Body of pancreas (tissue), 4 donors: ENCODE measurements at regions not wholly inside any gene's neighbourhood (a gene's known extent, or its start where the extent isn't known, plus 50 kb on each side); places are given as distances from the start of the nearest gene placed in this dataset.

ENCODE experiments used
- ATAC-seq: fragments of 150-250 bp; one replicate; pipeline ENCODE4 v1.9.1; 2016
- DNase-seq, 4 donors: peaks; one replicate each; pipeline ENCODE4 v3.0.0-alpha.2; 2019
- H3K27ac ChIP-seq, 4 donors: fragments of 200-600 bp; sonication (generic); 1 replicate in 3 of 4; 2 replicates in 1 of 4; pipeline versions ENCODE4 v1.5.1 to v1.6.1; 2016 to 2019; ENCODE audit warnings: mild to moderate bottlenecking in 1 of 4, mixed read lengths in 1 of 4, moderate library complexity in 1 of 4
- H3K27me3 ChIP-seq, 2 donors: fragments of 200-600 bp; sonication (generic); one replicate each; pipeline ENCODE4 v1.6.0; 2016; ENCODE audit warnings: mild to moderate bottlenecking in 1 of 2
- H3K36me3 ChIP-seq, 2 donors: fragments of 200-600 bp; sonication (generic); replicated peaks in 1 of 2; 2 replicates each; pipeline ENCODE4 v1.5.1; 2016; ENCODE audit warnings: low read depth in 2 of 2; ENCODE audit not compliant: insufficient read depth in 1 of 2
- H3K4me1 ChIP-seq: fragments of 200-600 bp; sonication (generic); one replicate; pipeline ENCODE4 v1.6.0; 2016
- H3K4me3 ChIP-seq, 2 donors: fragments of 200-600 bp; sonication (generic); 1 replicate in 1 of 2; 2 replicates in 1 of 2; pipeline ENCODE4 v1.5.1; 2016 to 2019
- H3K9me3 ChIP-seq, 3 donors: fragments of 200-600 bp; sonication (generic); 1 replicate in 2 of 3; 2 replicates in 1 of 3; pipeline ENCODE4 v1.5.1; 2016
- CTCF ChIP-seq, 7 experiments: fragments of 450-650 bp in 4 of 7; fragments of 200-600 bp in 3 of 7; sonication (generic) in 3 of 7; IDR thresholded peaks; one replicate each; pipeline ENCODE4 v1.5.1; 2016 to 2019; ENCODE audit warnings: antibody characterized with exemption in 7 of 7
- POLR2A ChIP-seq, 3 donors: fragments of 450-650 bp; IDR thresholded peaks; one replicate each; pipeline ENCODE4 v1.6.1; 2016; ENCODE audit warnings: antibody characterized with exemption in 3 of 3, mild to moderate bottlenecking in 2 of 3
- WGBS, 2 donors: methylation state at CpG; one replicate each; pipeline ENCODE4 v1.1.5; 2017; 5-methylcytosine and 5-hydroxymethylcytosine counted together
- intact Hi-C: fragments of 100-400 bp; cut with DNase I; formaldehyde crosslinking; loops from one replicate; pipeline ENCODE4 v1.15.1; 2023

GRCh38 chrX:30039768-30040167 is 175.6 kb upstream of the MAGEB2 start:
- no peak overlapping the region for H3K27ac ChIP-seq
- 40 to 63% methylated on average over 2 of the region's 2 CpGs for WGBS, 2 donors
- H3K4me1 ChIP-seq = no peaks in the 10 kb centered on the region
- TF ChIP-seq POLR2A (IDR thresholded peaks at IDR 0.05) = no peak
- no peak for TF ChIP-seq CTCF (IDR thresholded peaks at IDR 0.05)
- no peaks in the 10 kb centered on the region for H3K27me3 ChIP-seq
- H3K9me3 ChIP-seq = no peaks in the 10 kb centered on the region
- intact Hi-C loops = no loop called here
- ATAC-seq (no peak), DNase-seq (no peak)
- H3K36me3 ChIP-seq = no peaks in the 10 kb centered on the region
- no peak overlapping the region for H3K4me3 ChIP-seq

- H3K27ac ChIP-seq = no peak overlapping the region
- intact Hi-C loops = no loop called here
- no peaks in the 10 kb centered on the region for H3K27me3 ChIP-seq
- H3K4me1 ChIP-seq = no peaks in the 10 kb centered on the region
- 17 to 20% methylated on average over 2 of the region's 2 CpGs for WGBS, 2 donors
- H3K4me3 ChIP-seq = no peak overlapping the region
- DNase-seq = no peak
- H3K36me3 ChIP-seq = no peaks in the 10 kb centered on the region
- no peaks in the 10 kb centered on the region for H3K9me3 ChIP-seq
- TF ChIP-seq CTCF (IDR thresholded peaks at IDR 0.05) (no peak), POLR2A (IDR thresholded peaks at IDR 0.05) (no peak)
- no peak for ATAC-seq
Observed at GRCh38 chrX:30060718-30061117, 154.6 kb upstream of the MAGEB2 start.

- no peak for DNase-seq
- Histone ChIP-seq H3K36me3 (no peaks in the 10 kb centered on the region), H3K27ac (no peak overlapping the region), H3K4me1 (no peaks in the 10 kb centered on the region), H3K27me3 (no peaks in the 10 kb centered on the region), H3K4me3 (no peak overlapping the region), H3K9me3 (no peaks in the 10 kb centered on the region)
- TF ChIP-seq CTCF (IDR thresholded peaks at IDR 0.05) (no peak), POLR2A (IDR thresholded peaks at IDR 0.05) (no peak)
- intact Hi-C loops = no loop called here
- ATAC-seq = no peak
- WGBS, 2 donors = 21 to 28% methylated on average over 2 of the region's 2 CpGs
Observed at GRCh38 chrX:30065226-30065625, 150.1 kb upstream of the MAGEB2 start.

GRCh38 chrX:30067677-30068076 is 147.7 kb upstream of the MAGEB2 start:
- intact Hi-C loops = no loop called here
- ATAC-seq (no peak), DNase-seq (no peak)
- WGBS, 2 donors = 26% methylated on average over 3 of the region's 4 CpGs; no CpG with 5 or more reads in 1 of the 2 donors
- H3K9me3 ChIP-seq = no peaks in the 10 kb centered on the region
- no peak overlapping the region for H3K4me3 ChIP-seq
- H3K36me3 ChIP-seq = no peaks in the 10 kb centered on the region
- no peaks in the 10 kb centered on the region for H3K4me1 ChIP-seq
- TF ChIP-seq CTCF (IDR thresholded peaks at IDR 0.05) = no peak
- no peak for TF ChIP-seq POLR2A (IDR thresholded peaks at IDR 0.05)
- no peak overlapping the region for H3K27ac ChIP-seq
- H3K27me3 ChIP-seq = no peaks in the 10 kb centered on the region

- no peaks in the 10 kb centered on the region for H3K36me3 ChIP-seq
- ATAC-seq (no peak), DNase-seq (no peak)
- no peak overlapping the region for H3K4me3 ChIP-seq
- H3K9me3 ChIP-seq = no peaks in the 10 kb centered on the region
- no peaks in the 10 kb centered on the region for H3K4me1 ChIP-seq
- intact Hi-C loops = no loop called here
- whole genome bisulfite sequencing, 2 donors = 57 to 100% methylated on average over 1 of the region's 1 CpG
- H3K27ac ChIP-seq = no peak overlapping the region
- no peak for TF ChIP-seq CTCF (IDR thresholded peaks at IDR 0.05)
- no peak for TF ChIP-seq POLR2A (IDR thresholded peaks at IDR 0.05)
- H3K27me3 ChIP-seq = no peaks in the 10 kb centered on the region
Observed at GRCh38 chrX:30085571-30085970, 129.8 kb upstream of the MAGEB2 start.
